Glutamatergic neuron (in vitro differentiated cells): ENCODE measurements at regions not wholly inside any gene's neighbourhood (a gene's known extent, or its start where the extent isn't known, plus 50 kb on each side); places are given as distances from the start of the nearest gene placed in this dataset.
"Not testable (repeated sequence)": the region's sequence is repeated elsewhere in the genome, so short reads cannot be mapped to it uniquely, and the experiment has no call there.

Experiments used
- DNase-seq: peaks from one replicate; pipeline ENCODE4 v3.0.0; 2022
- H3K27ac Mint-ChIP-seq: one replicate; pipeline ENCODE4 v1.8.0; 2020; ENCODE audit warnings: mild to moderate bottlenecking, mixed read lengths, inconsistent platforms; ENCODE audit not compliant: unreplicated experiment
- H3K27me3 Mint-ChIP-seq: one replicate; pipeline ENCODE4 v1.8.0; 2020; ENCODE audit warnings: mild to moderate bottlenecking, moderate library complexity, mixed read lengths, inconsistent platforms; ENCODE audit not compliant: unreplicated experiment
- H3K36me3 Mint-ChIP-seq: one replicate; pipeline ENCODE4 v1.8.0; 2020; ENCODE audit warnings: mild to moderate bottlenecking, mixed read lengths, inconsistent platforms; ENCODE audit not compliant: unreplicated experiment
- H3K4me1 Mint-ChIP-seq: one replicate; pipeline ENCODE4 v1.8.0; 2020; ENCODE audit warnings: mild to moderate bottlenecking, low read depth, mixed read lengths, inconsistent platforms; ENCODE audit not compliant: unreplicated experiment
- H3K4me3 Mint-ChIP-seq: one replicate; pipeline ENCODE4 v1.8.0; 2020; ENCODE audit warnings: mild to moderate bottlenecking, mixed read lengths, inconsistent platforms; ENCODE audit not compliant: unreplicated experiment
- H3K9me3 Mint-ChIP-seq: one replicate; pipeline ENCODE4 v1.8.0; 2020; ENCODE audit warnings: mild to moderate bottlenecking, moderate library complexity, mixed read lengths, inconsistent platforms; ENCODE audit not compliant: unreplicated experiment

DNA sequence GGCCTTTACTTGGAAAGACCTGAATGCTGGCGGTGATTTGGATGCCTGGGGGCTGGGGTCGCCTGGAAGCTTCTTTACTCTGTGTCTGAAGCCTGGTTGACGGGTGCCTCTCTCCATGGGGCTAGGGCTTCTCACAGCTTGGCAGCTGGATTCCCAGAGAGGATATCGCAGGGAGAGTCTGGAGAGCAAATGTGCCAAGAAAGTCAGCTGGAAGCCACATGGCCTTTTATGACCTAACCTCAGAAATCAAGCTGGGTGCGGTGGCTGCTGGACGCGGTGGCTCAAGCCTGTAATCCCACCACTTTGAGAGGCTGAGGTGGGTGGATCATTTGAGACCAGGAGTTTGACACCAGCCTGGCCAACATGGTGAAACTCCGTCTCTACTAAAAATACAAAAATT, 147.2 kb upstream of the TRIM73 start:
- H3K9me3 Mint-ChIP-seq, H3K4me1 Mint-ChIP-seq, H3K36me3 Mint-ChIP-seq, H3K27me3 Mint-ChIP-seq, H3K4me3 Mint-ChIP-seq, DNase-seq, H3K27ac Mint-ChIP-seq: not testable (repeated sequence)

- not testable (repeated sequence) for H3K27ac Mint-ChIP-seq, H3K4me1 Mint-ChIP-seq, H3K4me3 Mint-ChIP-seq, DNase-seq, H3K9me3 Mint-ChIP-seq, H3K27me3 Mint-ChIP-seq, H3K36me3 Mint-ChIP-seq
Observed at GRCh38 chr7:75254238-75254637, 141.2 kb upstream of the TRIM73 start.

GRCh38 chr7:75257442-75257841, 138.0 kb upstream of the TRIM73 start:
- H3K4me1 Mint-ChIP-seq, H3K4me3 Mint-ChIP-seq, H3K27ac Mint-ChIP-seq, H3K27me3 Mint-ChIP-seq, H3K9me3 Mint-ChIP-seq, DNase-seq, H3K36me3 Mint-ChIP-seq: not testable (repeated sequence)

GRCh38 chr7:75259454-75260003, 135.9 kb upstream of the TRIM73 start:
- H3K9me3 Mint-ChIP-seq, H3K27ac Mint-ChIP-seq, H3K27me3 Mint-ChIP-seq, H3K4me1 Mint-ChIP-seq, H3K4me3 Mint-ChIP-seq, H3K36me3 Mint-ChIP-seq, DNase-seq: not testable (repeated sequence)

DNA sequence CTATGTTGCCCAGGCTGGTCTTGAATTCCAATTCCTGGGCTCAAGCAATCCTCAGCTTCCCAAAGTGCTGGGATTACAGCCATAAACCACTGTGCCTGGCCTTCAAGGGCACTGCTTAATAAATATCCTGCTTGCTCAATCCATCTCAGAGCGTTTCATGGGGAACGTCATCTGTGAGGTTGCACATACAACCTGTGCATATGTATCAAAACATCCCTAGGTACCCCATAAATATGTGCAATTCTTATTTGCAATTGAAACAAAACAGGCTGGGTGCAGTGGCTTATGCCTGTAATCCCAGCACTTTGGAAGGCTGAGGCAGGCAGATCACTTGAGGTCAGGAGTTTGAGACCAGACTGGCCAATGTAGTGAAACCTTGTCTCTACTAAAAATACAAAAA, 133.8 kb upstream of the TRIM73 start:
- not testable (repeated sequence) for H3K4me3 Mint-ChIP-seq, H3K4me1 Mint-ChIP-seq, H3K27ac Mint-ChIP-seq, H3K27me3 Mint-ChIP-seq, H3K36me3 Mint-ChIP-seq, DNase-seq, H3K9me3 Mint-ChIP-seq

- not testable (repeated sequence) for H3K36me3 Mint-ChIP-seq, H3K9me3 Mint-ChIP-seq, H3K27me3 Mint-ChIP-seq, H3K4me1 Mint-ChIP-seq, DNase-seq, H3K4me3 Mint-ChIP-seq, H3K27ac Mint-ChIP-seq
Observed at GRCh38 chr7:75268158-75268557, 127.3 kb upstream of the TRIM73 start.

- not testable (repeated sequence) for DNase-seq, H3K27ac Mint-ChIP-seq, H3K4me3 Mint-ChIP-seq, H3K4me1 Mint-ChIP-seq, H3K9me3 Mint-ChIP-seq, H3K27me3 Mint-ChIP-seq, H3K36me3 Mint-ChIP-seq
Observed at GRCh38 chr7:75269159-75269558, 126.3 kb upstream of the TRIM73 start.

- H3K27ac Mint-ChIP-seq, H3K4me1 Mint-ChIP-seq, H3K27me3 Mint-ChIP-seq, H3K4me3 Mint-ChIP-seq, H3K36me3 Mint-ChIP-seq, H3K9me3 Mint-ChIP-seq, DNase-seq: not testable (repeated sequence)
Observed at GRCh38 chr7:75274114-75274513, 121.3 kb upstream of the TRIM73 start.
